CD14-positive monocyte (primary cell): ENCODE measurements at regions not wholly inside any gene's neighbourhood (a gene's known extent, or its start where the extent isn't known, plus 50 kb on each side); places are given as distances from the start of the nearest gene placed in this dataset.

Source experiments
- DNase-seq, 3 donors: peaks; one replicate each; pipeline ENCODE4 v3.0.0-alpha.2; 2011 to 2022
- H2AFZ ChIP-seq: 2 replicates; pipeline ENCODE4 v1.6.0; 2012; ENCODE audit warnings: mild to moderate bottlenecking, low read depth, low read length, inconsistent platforms; ENCODE audit not compliant: insufficient read depth, poor library complexity, severe bottlenecking
- H3K27ac ChIP-seq, 2 donors: 1 replicate in 1 of 2; 2 replicates in 1 of 2; pipeline ENCODE4 v1.5.1; 2012 to 2013; ENCODE audit warnings: low read length in 2 of 2, control low read depth in 1 of 2, inconsistent platforms in 1 of 2, low read depth in 1 of 2, mild to moderate bottlenecking in 1 of 2
- H3K27me3 ChIP-seq, 2 donors: one replicate each; pipeline versions ENCODE4 v1.6.0 to v1.6.1; 2011 to 2013; ENCODE audit warnings: low read length in 2 of 2; ENCODE audit not compliant: control insufficient read depth in 2 of 2, insufficient read depth in 2 of 2
- H3K36me3 ChIP-seq, 2 donors: replicated peaks in 1 of 2; 1 replicate in 1 of 2; 2 replicates in 1 of 2; pipeline versions ENCODE4 v1.5.1 to v1.6.1; 2012 to 2013; ENCODE audit warnings: low read length in 2 of 2, control low read depth in 1 of 2, inconsistent platforms in 1 of 2, mild to moderate bottlenecking in 1 of 2; ENCODE audit not compliant: insufficient read depth in 2 of 2, control insufficient read depth in 1 of 2
- H3K4me1 ChIP-seq, 2 donors: 1 replicate in 1 of 2; 2 replicates in 1 of 2; pipeline versions ENCODE4 v1.5.1 to v1.6.1; 2012 to 2013; ENCODE audit warnings: low read length in 2 of 2, control low read depth in 1 of 2, inconsistent platforms in 1 of 2, mild to moderate bottlenecking in 1 of 2, moderate library complexity in 1 of 2; ENCODE audit not compliant: insufficient read depth in 2 of 2, control insufficient read depth in 1 of 2
- H3K4me2 ChIP-seq: replicated peaks from 2 replicates; pipeline ENCODE3; 2012; ENCODE audit warnings: low read length, moderate library complexity, mild to moderate bottlenecking; ENCODE audit not compliant: poor library complexity, severe bottlenecking; ENCODE audit errors: extremely low read depth
- H3K4me3 ChIP-seq, 3 experiments: fragments of 200-600 bp in 1 of 3; sonication (generic) in 1 of 3; replicated peaks in 1 of 3; 1 replicate in 2 of 3; 2 replicates in 1 of 3; pipeline ENCODE4 v1.5.1; 2011 to 2013; ENCODE audit warnings: low read length in 3 of 3, mild to moderate bottlenecking in 3 of 3, control low read depth in 2 of 3, low read depth in 2 of 3, inconsistent platforms in 1 of 3, moderate library complexity in 1 of 3
- H3K79me2 ChIP-seq: 2 replicates; pipeline ENCODE4 v1.6.0; 2012; ENCODE audit warnings: mild to moderate bottlenecking, control low read depth, inconsistent platforms, low read length, moderate library complexity; ENCODE audit not compliant: insufficient read depth
- H3K9ac ChIP-seq: 2 replicates; pipeline ENCODE4 v1.6.0; 2017; ENCODE audit warnings: low read length, mild to moderate bottlenecking; ENCODE audit not compliant: insufficient read depth, poor library complexity, severe bottlenecking
- H3K9me3 ChIP-seq, 2 donors: replicated peaks in 1 of 2; 1 replicate in 1 of 2; 2 replicates in 1 of 2; pipeline versions ENCODE4 v1.5.1 to v1.6.1; 2012 to 2013; ENCODE audit warnings: low read length in 2 of 2, control low read depth in 1 of 2; ENCODE audit not compliant: control insufficient read depth in 1 of 2, insufficient read depth in 1 of 2
- H4K20me1 ChIP-seq: 2 replicates; pipeline ENCODE4 v1.6.0; 2012; ENCODE audit warnings: mild to moderate bottlenecking, low read length, control low read depth, moderate library complexity; ENCODE audit not compliant: insufficient read depth
- H3K27ac Mint-ChIP-seq, 7 donors: one replicate each; pipeline ENCODE4 v1.8.0; 2020; ENCODE audit warnings: mild to moderate bottlenecking in 7 of 7, mixed read lengths in 7 of 7, moderate library complexity in 6 of 7, inconsistent platforms in 2 of 7
- H3K27me3 Mint-ChIP-seq, 3 donors: one replicate each; pipeline ENCODE4 v1.8.0; 2021 to 2022; ENCODE audit warnings: low read depth in 3 of 3, mild to moderate bottlenecking in 3 of 3, mixed read lengths in 3 of 3, moderate library complexity in 3 of 3, inconsistent platforms in 1 of 3
- H3K36me3 Mint-ChIP-seq, 2 donors: one replicate each; pipeline ENCODE4 v1.8.0; 2020; ENCODE audit warnings: mixed read lengths in 2 of 2, inconsistent platforms in 1 of 2, mild to moderate bottlenecking in 1 of 2
- H3K4me1 Mint-ChIP-seq: one replicate; pipeline ENCODE4 v1.8.0; 2020; ENCODE audit warnings: mild to moderate bottlenecking, mixed read lengths
- H3K4me3 Mint-ChIP-seq, 2 donors: one replicate each; pipeline ENCODE4 v1.8.0; 2020; ENCODE audit warnings: mild to moderate bottlenecking in 2 of 2, mixed read lengths in 2 of 2, moderate library complexity in 1 of 2
- H3K9me3 Mint-ChIP-seq, 7 donors: one replicate each; pipeline ENCODE4 v1.8.0; 2020 to 2022; ENCODE audit warnings: mixed read lengths in 7 of 7, mild to moderate bottlenecking in 6 of 7, moderate library complexity in 6 of 7, inconsistent platforms in 2 of 7
- CTCF ChIP-seq: fragments of 200-600 bp; IDR thresholded peaks from one replicate; pipeline ENCODE4 v1.8.0; 2022; ENCODE audit warnings: antibody characterized with exemption, mild to moderate bottlenecking
- WGBS: methylation state at CpG from one replicate; pipeline ENCODE4 v1.1.5; 2013; ENCODE audit warnings: missing lambda C conversion rate; ENCODE audit not compliant: insufficient coverage; 5-methylcytosine and 5-hydroxymethylcytosine counted together
- intact Hi-C, 2 donors: fragments of 100-400 bp; cut with micrococcal nuclease; formaldehyde crosslinking; loops; one replicate each; pipeline versions ENCODE4 v1.15.0 to v1.15.1; 2023

- H3K27me3 ChIP-seq, result no peaks in the 10 kb centered on the region
- no peak for TF ChIP-seq CTCF
- H3K9me3 Mint-ChIP-seq, result peaks cover 0 to 2% (median 0%) of the 10 kb centered on the region in 7 donors
- H3K4me3 ChIP-seq, result no peak overlapping the region
- no peaks in the 10 kb centered on the region for H3K36me3 Mint-ChIP-seq
- H3K4me3 Mint-ChIP-seq, result no peak overlapping the region
- H3K4me1 Mint-ChIP-seq, result no peaks in the 10 kb centered on the region
- no peak overlapping the region for H3K9ac ChIP-seq
- no peak overlapping the region for H3K27ac Mint-ChIP-seq
- no peak for DNase-seq
- H2AFZ ChIP-seq, result no peak overlapping the region
- no peaks in the 10 kb centered on the region for H3K4me1 ChIP-seq
- H3K36me3 ChIP-seq, result no peaks in the 10 kb centered on the region
- WGBS, result 100% methylated on average over 1 of the region's 2 CpGs
- intact Hi-C loops, result no loop called here
- H4K20me1 ChIP-seq, result no peaks in the 10 kb centered on the region
- H3K27ac ChIP-seq, result no peak overlapping the region
- H3K79me2 ChIP-seq, result no peaks in the 10 kb centered on the region
- peaks cover 0 to 2% (median 2%) of the 10 kb centered on the region in 3 donors for H3K27me3 Mint-ChIP-seq
- H3K4me2 ChIP-seq, result no peak overlapping the region
- no peaks in the 10 kb centered on the region for H3K9me3 ChIP-seq
These were observed 60.4 kb upstream of the NEK7 start for GRCh38 chr1:198096390-198096789.

GRCh38 chr1:198099755-198100154 lies 57.0 kb upstream of the NEK7 start:
- no peak for DNase-seq
- H3K27ac Mint-ChIP-seq, result no peak overlapping the region
- H3K9me3 Mint-ChIP-seq, result no peaks in the 10 kb centered on the region
- H4K20me1 ChIP-seq, result no peaks in the 10 kb centered on the region
- no peaks in the 10 kb centered on the region for H3K79me2 ChIP-seq
- peaks cover 0 to 2% (median 0%) of the 10 kb centered on the region in 3 donors for H3K27me3 Mint-ChIP-seq
- H3K27ac ChIP-seq, result no peak overlapping the region
- H3K4me1 Mint-ChIP-seq, result no peaks in the 10 kb centered on the region
- no peaks in the 10 kb centered on the region for H3K27me3 ChIP-seq
- no peaks in the 10 kb centered on the region for H3K36me3 ChIP-seq
- H3K9ac ChIP-seq, result no peak overlapping the region
- no peak overlapping the region for H3K4me3 ChIP-seq
- no peaks in the 10 kb centered on the region for H3K4me1 ChIP-seq
- no peak overlapping the region for H3K4me3 Mint-ChIP-seq
- TF ChIP-seq CTCF, result no peak
- H3K9me3 ChIP-seq, result no peaks in the 10 kb centered on the region
- H3K4me2 ChIP-seq, result no peak overlapping the region
- H3K36me3 Mint-ChIP-seq, result no peaks in the 10 kb centered on the region
- no peak overlapping the region for H2AFZ ChIP-seq
- intact Hi-C loops, result no loop called here
